GM21515 (cell line): ENCODE measurements at regions not wholly inside any gene's neighbourhood (a gene's known extent, or its start where the extent isn't known, plus 50 kb on each side); places are given as distances from the start of the nearest gene placed in this dataset.
"Not testable (repeated sequence)": the region's sequence is repeated elsewhere in the genome, so short reads cannot be mapped to it uniquely, and the experiment has no call there.

ENCODE experiments used
- ATAC-seq: cut with Tn5 transposase; IDR thresholded peaks from one replicate; pipeline ENCODE4 v1.9.1; 2021; ENCODE audit not compliant: unreplicated experiment

- no peak for ATAC-seq
Observed at GRCh38 chr17:33990943-33991706, 264.0 kb upstream of the CCL2 start.

- no peak for ATAC-seq
Observed at GRCh38 chr17:33992113-33992512, 263.0 kb upstream of the CCL2 start.

GRCh38 chr17:34000639-34001038 lies 254.4 kb upstream of the CCL2 start:
- no peak for ATAC-seq

- ATAC-seq: no peak
Observed at GRCh38 chr17:34001246-34001645, 253.8 kb upstream of the CCL2 start.

- no peak for ATAC-seq
Observed at GRCh38 chr17:34006126-34006525, 249.0 kb upstream of the CCL2 start.

- no peak for ATAC-seq
Observed at GRCh38 chr17:34008125-34008524, 247.0 kb upstream of the CCL2 start.

GRCh38 chr17:34009912-34010311 lies 245.2 kb upstream of the CCL2 start:
- ATAC-seq: no peak

GRCh38 chr17:34010534-34010933 lies 244.6 kb upstream of the CCL2 start:
- no peak for ATAC-seq

- no peak for ATAC-seq
Observed at GRCh38 chr17:34011599-34011998, 243.5 kb upstream of the CCL2 start.

GRCh38 chr17:34012709-34013375 lies 242.2 kb upstream of the CCL2 start:
- ATAC-seq: no peak

GRCh38 chr17:34015253-34015652 lies 239.8 kb upstream of the CCL2 start:
- ATAC-seq: no peak

GRCh38 chr17:34024386-34024785 lies 230.7 kb upstream of the CCL2 start:
- no peak for ATAC-seq

- ATAC-seq: no peak
Observed at GRCh38 chr17:34024806-34025551, 230.1 kb upstream of the CCL2 start.

GRCh38 chr17:34030601-34031000 lies 224.5 kb upstream of the CCL2 start:
- not testable (repeated sequence) for ATAC-seq

GRCh38 chr17:34032305-34032704 lies 222.8 kb upstream of the CCL2 start:
- ATAC-seq: not testable (repeated sequence)

GRCh38 chr17:34038786-34039185 lies 216.3 kb upstream of the CCL2 start:
- ATAC-seq: not testable (repeated sequence)

- not testable (repeated sequence) for ATAC-seq
Observed at GRCh38 chr17:34039213-34039612, 215.9 kb upstream of the CCL2 start.

GRCh38 chr17:34039759-34040555 lies 215.1 kb upstream of the CCL2 start:
- ATAC-seq: not testable (repeated sequence)

- no peak for ATAC-seq
Observed at GRCh38 chr17:34045990-34046389, 209.1 kb upstream of the CCL2 start.

GRCh38 chr17:34051046-34051445 lies 204.0 kb upstream of the CCL2 start:
- no peak for ATAC-seq

- ATAC-seq: no peak
Observed at GRCh38 chr17:34054495-34054894, 200.6 kb upstream of the CCL2 start.
